GM21381 (cell line): ENCODE measurements at regions not wholly inside any gene's neighbourhood (a gene's known extent, or its start where the extent isn't known, plus 50 kb on each side); places are given as distances from the start of the nearest gene placed in this dataset.

Source experiments
- ATAC-seq: cut with Tn5 transposase; IDR thresholded peaks from one replicate; pipeline ENCODE4 v1.9.1; 2021; ENCODE audit warnings: mild to moderate bottlenecking, moderate library complexity; ENCODE audit not compliant: unreplicated experiment

DNA sequence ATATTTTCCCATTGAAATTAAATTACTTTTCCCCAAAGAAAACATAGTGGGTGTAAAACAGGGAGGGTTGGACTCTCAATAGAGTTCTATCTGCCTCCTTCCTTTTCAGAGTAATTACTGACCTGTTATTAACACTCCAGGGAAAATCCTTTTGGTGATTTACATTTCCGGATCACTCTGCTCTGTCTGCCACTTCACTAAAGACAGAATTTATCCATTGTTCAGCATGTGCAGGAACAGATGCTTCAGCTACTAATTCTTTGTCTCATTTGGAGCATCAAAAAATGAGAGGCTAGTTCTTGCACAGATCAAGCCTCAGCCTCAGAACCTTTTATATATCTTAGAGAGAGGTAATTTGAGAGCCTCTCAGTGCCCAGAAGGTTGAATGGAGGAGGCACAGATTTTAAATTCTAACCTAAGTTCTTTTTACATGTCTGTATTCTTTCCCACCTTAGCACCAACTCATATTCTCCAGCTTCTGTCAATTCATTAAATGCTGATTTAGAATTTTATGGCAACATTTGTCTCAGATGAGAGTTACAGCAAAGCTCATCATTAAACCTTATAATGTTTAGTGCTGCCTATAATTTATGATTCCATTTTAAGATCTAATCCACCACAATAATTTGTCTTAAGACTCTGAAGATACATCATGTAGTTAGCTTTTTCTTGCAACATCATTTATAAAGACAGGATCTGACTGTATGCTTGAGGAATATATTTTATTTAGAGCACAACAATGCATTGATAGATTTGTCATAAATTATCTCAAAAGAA, 1494.4 kb downstream of the STIM2 start:
- ATAC-seq: no peak

DNA sequence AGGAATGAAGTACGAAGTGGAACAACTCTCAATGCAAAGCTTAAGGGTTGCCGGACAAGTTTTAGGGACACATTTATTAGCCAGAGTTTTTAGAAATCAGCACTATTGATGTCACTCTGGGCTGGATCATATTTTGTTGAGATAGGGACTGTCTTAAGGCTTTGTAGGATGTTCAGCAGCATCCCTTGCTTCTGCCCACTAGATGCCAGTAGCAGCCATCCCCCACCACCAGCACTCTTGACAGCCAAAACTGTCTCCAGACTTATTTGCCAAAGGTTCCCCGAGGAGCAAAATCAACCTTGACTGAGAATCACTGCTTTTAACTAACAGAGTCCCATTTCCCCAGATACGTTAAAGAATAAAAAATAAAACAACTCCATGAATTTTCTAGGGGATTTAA, 1497.3 kb downstream of the STIM2 start:
- ATAC-seq: no peak

DNA sequence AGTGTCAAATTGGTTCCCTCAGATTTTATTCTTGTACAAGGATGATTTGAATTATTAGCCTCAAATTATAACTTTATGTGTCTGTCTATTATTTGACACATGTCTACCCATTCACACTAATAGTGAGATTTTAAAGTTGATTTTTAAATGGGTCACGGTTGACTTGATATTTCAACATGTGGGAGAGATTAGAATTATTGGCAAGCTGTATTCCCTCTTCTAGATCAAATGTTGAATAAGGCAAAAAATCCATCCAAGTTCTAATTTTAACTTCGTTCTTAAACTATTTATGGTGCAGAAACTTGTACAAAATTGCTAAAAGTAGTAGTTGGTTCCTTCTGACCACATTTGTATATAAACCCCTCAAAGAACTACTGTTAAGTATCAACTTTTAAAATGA, 1498.0 kb downstream of the STIM2 start:
- ATAC-seq: no peak

DNA sequence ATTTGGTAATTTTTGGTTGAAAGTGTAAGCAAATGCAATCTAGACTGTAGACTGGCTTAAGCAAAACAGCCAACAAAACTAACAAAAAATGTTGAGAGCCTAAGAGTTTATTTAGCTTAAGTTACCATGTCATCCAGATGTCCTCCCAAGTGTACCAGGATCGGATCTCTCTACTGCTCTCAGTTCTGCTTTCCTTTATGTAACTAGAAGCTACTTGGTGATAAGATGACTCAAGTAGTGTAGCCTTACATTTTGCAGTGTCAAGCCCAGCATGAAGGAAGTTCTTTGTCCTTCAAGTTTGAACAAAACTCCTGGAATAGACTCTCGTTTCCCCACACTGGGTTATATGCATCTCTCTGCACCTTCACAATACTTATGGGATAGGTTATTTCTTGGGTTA, 1500.0 kb downstream of the STIM2 start:
- no peak for ATAC-seq

DNA sequence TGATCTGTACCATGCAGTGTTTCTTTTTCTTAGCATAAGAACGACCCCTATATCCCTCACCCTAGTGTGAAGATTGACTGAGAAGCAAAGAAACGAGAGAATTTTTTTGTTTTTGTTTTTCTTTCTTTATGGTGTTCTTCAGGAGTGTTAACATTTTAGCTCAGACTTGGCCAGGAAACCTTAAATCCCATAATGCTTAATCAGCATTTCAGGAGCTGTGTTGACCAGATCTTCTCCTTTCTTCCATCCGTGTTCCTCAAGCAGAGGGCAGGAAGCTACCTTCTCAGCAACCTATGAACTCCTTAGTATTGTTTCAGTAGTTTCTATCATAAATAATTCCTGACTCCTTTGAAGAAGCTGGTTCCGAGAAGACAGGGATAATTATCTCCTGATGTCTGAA, 1501.5 kb downstream of the STIM2 start:
- no peak for ATAC-seq

DNA sequence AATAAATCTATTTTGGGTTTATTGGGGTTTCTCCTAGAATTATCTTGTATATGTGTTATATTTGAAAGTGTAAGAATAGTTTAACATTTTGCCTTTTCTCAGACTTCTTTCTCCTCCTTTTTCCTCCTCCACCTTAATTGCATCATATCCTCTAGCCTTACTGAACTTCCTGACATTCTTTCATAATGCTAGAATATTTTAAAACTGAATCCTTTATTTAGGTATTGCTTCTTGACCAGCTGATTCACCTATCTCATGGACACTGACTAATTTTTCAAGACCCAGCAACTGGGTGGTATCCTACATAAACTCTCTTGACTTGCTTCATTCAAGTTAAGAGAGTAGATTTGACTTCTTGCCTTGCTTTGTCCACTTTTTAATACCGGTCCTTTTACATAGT, 1508.9 kb downstream of the STIM2 start:
- ATAC-seq: no peak

DNA sequence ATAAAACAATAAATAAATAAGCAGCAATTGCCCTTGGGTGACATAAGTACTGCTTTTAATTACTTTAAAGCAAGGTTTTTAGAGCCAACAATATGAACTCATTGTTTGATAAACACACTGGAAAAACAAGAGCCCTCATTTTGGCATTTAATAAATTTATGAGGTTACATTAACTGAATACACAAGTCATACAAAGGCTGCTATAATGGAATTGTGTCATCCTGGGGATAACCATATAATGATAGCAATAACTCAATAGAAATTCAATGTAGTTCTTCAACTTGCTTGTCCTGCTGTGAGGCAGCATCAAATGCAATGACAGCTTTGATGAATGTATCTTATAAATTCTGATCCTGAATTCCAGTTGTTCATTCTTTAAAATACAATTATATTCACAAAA, 1512.5 kb downstream of the STIM2 start:
- ATAC-seq: no peak

DNA sequence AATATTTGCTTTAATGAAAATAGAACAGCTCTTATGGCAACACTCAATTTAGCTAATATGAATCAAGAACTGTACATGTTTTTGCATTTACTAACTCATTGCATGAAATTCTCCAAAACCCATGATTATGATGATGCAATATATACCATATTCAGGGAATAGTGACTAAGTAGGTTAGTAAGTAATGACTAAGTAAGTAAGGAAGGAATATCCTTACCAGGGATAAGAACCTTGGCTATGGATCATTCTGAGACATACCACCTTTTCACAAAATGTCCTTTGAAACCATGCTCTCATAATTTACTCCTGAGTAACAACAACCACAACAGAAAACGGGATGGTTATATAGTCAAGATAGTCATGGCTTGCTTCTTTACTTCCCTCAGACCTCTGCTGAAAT, 1513.0 kb downstream of the STIM2 start:
- ATAC-seq: no peak

DNA sequence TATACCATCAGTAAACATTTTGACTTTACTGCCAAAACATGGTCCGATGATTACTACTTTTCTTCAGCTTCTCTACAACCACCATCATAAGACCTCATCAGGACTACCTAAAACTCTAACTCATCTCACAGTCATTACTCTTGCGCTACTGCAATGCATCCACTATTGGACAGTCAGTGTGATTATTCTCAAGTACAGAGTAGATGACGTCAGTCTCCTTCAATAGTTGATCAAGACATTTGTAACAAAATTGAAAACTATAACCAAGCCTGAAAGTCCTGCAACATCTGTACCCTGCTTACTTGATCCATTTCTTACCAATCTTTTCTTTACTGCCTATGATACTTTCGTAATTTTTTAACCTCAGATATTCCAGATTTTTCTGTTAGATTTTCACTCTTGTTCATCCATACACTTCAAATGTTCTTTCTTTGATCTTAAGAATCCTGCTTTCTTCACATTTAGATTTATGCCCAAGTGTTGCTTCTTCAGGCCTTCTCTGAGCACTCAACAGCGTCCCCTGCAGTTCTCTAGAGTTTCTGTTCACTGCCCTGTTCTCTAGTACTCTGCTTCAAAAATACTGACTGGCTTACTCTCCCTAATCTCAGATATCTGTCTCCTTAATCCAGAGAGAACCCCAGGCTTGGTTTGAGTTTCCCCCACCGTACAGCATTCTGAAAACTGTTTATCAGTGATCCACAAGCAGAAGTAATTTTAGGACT, 1517.6 kb downstream of the STIM2 start:
- ATAC-seq: no peak

DNA sequence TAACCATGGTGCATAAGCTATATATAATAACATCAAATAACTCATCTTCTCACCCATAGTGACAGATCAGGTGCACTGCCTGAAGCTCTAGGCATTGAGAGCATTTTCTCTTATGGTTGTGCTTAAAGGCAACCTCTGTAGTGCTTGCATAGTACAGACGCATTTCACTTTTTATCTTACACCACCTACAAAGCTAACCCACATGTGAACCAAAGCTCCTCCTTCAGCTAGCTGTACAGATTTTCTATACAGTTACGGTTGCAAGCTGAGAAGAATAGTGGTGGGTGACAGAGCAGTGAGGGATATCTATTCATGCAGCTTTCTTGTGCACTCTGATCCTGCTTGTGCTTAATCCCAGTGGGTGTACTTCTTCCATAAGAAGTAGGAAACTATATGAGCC, 1525.2 kb downstream of the STIM2 start:
- no peak for ATAC-seq

DNA sequence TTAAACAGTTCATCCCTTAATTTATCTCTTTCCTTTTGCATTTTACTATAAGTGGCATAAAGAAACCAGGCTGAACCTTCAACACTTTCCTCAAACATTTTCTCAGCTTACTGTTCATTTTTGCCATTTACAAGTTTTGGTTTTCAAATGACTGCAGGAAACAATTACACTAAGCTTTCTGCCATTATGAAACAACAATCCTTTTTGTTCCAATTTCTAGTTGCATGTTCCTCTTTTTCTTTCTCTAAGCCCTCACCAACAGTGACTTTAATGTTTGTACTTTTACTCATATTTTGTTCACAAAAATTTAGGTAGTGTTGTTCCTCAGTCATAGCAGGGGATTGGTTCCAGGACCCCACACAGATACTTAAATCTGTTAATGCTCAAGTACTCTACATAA, 1526.1 kb downstream of the STIM2 start:
- ATAC-seq: no peak

DNA sequence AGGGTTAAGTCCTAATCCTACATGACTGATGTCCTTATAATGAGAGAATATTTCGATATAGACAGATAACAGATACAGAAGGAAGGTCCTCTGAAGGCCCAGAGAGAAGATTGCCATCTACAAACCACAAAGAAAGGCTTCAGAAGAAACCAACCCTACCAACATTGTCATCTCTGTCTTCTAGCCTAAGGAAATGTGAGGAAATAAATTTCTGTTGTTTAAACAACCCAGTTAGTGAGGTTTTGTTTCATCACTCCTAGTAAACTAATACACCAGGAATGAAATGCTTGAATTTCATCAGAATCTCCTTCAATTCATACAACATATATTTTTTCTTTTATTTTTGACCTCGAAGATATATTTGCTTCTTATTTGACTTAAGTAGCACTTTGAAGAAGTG, 1527.8 kb downstream of the STIM2 start:
- no peak for ATAC-seq

DNA sequence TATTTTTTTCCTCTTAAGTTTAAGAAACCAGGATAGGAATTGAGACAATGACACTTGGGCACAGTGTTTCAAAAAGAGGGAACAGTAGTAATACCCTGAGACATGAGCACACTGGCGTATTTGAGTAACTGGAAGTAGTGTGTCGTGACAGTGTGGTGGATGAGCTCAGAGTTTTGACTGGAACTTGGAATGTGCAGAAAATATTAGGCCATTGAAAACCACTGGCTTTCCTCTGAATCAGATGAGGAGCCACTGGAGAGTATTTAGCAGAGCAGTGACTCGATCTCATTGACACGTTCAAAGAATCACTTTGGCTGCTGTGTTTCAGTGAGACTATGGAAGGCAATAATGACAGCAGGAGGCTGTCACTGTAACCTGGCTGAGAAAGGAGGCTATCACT, 1531.2 kb downstream of the STIM2 start:
- ATAC-seq: no peak

DNA sequence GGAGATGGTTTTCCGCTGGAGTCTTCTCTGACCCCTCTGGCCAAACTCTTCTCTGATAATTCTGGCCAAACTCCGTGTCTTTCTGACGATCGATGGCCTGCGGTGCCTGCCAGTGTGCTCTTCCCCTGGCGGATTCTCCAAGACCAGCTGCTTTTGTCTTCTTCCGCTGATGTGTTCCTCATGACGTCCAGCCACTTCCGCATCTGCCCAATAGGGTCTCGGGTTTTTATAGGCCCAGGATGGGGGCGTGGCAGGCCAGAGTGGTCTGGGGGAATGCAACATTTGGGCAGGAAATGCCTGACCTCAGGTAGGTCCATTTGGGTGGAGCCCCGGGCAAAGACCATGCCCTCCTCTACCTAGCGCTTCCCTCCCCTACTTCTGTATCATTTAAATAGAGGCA, 1542.1 kb downstream of the STIM2 start:
- ATAC-seq: no peak

DNA sequence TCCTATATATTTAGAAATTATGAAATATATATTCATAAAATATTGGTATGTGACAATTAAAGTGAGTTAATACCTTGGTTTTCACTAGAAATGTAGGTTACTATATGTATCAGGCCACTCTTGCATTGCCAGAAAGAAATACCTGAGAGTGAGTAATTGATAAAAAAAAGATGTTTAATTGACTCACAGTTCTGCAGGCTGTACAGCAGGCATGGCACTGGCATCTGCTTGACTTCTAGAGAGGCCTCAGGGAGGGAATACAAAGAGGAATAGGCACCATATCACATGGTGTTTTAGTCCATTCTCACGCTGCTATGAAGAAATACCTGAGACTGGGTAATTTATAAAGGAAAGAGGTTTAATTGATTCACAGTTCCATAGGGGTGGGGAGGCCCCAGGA, 1560.6 kb downstream of the STIM2 start:
- ATAC-seq: no peak

DNA sequence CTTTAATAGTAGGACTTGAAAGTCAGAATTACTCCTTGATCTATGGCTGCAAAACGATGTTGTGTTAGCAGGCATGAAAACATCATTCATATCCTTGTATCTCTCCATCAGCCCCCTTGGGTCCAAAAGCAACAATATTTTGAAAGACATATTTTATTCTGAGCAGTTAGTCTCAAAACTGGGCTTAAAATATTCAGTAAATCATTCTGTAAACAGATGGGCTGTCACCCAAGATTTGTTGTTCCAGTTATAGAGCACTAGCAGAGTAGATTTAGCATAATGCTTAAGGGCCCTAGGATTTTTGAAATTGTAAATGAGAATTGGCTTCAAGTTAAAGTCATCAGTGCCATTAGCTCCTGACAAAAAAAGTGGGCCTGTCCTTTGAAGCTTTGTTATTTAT, 1565.6 kb downstream of the STIM2 start:
- ATAC-seq: no peak

DNA sequence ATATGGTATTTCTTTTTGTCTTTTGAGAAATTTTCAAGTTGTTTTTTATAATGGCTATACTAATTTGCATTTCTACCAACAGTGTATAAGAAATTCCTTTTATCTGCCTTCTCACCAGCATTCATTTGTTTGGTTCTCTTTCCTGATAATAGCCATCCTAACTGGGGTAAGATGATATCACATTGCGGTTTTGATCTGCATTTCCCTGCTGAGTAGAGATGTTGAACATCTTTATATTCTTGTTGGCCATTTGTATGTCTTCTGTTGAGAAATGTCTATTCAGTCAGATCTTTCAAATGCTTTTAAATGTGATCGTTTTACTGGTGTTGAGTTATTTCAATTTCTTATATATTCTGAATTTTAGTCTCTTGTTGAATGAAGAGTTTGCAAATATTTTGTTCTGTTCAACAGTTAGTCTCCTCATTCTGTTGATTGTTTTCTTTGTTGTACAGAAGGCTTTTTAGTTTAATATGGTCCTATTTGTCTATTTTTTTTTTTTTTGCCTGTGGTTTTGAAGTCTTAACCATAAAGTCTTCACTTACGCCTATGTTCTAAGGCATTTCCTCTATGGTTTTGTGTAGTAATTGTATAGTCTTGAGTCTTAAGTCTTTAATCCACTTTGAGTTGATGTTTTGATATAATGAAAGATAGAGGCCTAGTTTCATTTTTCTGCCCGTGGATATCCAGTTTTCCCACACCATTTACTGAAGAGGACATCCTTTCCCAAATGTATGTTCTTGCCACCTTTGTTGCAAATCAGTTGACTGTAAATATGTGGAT, 1566.9 kb downstream of the STIM2 start:
- ATAC-seq: no peak

DNA sequence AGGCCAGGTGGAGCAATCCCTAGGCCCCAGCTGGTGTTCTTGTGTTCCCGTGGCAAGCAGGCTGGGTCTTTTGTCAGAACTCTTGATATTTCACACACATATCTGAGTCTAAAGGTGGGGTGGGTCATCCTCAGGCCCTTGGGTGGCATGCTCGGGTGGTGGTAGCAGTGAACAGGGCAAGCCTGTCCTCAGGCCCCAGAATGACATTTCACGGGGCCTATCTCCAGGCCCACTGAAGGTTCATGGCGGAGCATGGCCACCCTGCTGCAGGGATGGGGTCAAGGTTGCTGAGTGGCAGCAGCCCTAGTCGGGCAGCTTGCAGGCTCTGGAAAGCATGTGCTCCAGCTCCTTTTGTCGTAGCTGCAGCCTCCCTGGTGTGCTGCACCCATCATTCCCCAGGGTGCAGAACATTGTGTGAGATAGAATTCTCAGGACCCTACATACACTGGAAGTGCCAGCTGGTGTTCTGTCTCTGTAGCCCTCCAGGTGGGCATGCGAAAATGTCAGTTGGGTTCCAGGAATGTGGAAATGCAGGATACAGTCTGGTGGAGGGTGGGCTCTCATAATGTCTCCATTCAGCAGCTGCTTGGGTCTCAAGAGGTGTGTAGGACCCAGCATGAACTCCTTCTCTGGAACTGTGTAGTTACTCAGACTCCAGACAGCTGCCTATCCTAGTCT, 1571.8 kb downstream of the STIM2 start:
- ATAC-seq: no peak

DNA sequence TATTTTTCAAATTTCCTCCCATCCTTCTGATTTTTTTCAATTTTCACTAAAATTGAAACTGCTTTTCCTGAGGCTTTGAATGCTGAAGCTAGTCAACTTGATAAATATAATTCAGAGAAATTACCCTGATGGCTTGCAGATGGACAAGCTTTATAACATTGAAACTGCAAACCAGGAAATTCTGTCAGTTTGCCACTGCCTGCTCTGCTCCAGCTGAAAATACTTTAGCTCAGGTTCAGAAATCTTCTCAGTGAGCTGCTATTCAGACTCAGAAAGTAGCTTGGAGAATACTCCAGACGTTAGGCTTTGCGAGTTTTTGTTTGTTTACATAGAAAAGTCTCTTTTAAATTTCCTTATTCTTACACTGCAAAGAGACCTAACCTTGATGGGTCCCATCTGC, 1574.7 kb downstream of the STIM2 start:
- no peak for ATAC-seq

DNA sequence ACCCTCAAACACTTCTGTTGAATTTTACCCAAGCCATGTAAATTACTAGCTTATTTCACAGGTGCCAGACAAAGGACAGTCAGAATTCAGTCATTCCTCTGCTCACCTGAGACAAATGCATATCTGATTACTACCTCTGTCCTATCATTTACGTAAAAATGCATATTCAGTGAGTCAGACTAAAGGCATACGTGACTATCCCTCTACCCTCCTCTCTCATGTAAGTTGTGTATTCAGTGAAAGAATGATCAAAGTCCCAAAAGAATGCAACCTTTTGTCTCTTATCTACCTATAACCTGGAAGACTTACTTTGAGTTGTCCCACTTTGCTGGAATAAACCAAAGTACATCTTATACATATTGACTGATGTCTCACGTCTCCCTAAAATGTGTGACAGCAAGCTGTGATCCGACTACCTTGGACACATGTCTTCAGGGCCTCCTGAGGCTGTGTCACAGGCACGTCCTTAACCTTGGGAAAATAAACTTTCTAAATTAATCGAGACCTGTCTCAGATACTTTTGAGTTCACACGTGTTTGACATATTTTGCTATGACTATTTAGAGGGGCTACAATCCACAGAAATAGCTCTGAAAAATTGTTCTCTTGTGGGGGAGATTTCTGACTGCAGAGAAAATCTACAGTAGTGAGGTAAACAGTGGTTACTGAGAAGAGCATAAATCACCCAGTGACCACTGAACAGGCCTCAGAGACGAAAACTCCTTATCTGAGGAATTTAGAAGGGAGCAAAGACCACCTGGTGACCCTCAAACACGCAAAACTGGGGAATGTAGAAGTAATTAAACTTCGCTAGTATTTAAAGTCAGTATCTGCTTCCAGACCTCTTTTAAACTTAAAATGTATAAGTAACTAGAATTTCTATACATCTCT, 1575.8 kb downstream of the STIM2 start:
- ATAC-seq: no peak
